ENCODE measurements at regions not wholly inside any gene's neighbourhood (a gene's known extent, or its start where the extent isn't known, plus 50 kb on each side); places are given as distances from the start of the nearest gene placed in this dataset.

GRCh38 chr18:7456376-7456775 is 110.7 kb upstream of the PTPRM start:
- WGBS (ENCODE audit: low lambda C conversion rate, missing lambda C conversion rate), result 92% methylated on average over 8 of the region's 8 CpGs
- no peaks in the 10 kb centered on the region for H3K36me3 ChIP-seq (replicated peaks; ENCODE audit: insufficient read depth, low read depth)
- no peaks in the 10 kb centered on the region for H3K79me2 ChIP-seq
- H3K9me3 ChIP-seq (ENCODE audit: low read depth), result no peaks in the 10 kb centered on the region
- no peaks in the 10 kb centered on the region for H3K27me3 ChIP-seq
- H3K27ac ChIP-seq, result no peak overlapping the region
- no peak overlapping the region for H2AFZ ChIP-seq
- H3K4me3 ChIP-seq, result no peak overlapping the region
- TF ChIP-seq EZH2 (IDR thresholded peaks at IDR 0.05; ENCODE audit: borderline replicate concordance), result no peak
- TF ChIP-seq EZH2phosphoT487 (IDR thresholded peaks at IDR 0.05; ENCODE audit: low read depth, severe bottlenecking, unreplicated experiment), result no peak
- TF ChIP-seq CTCF (IDR thresholded peaks at IDR 0.05; ENCODE audit: poor library complexity), result no peak
- no peaks in the 10 kb centered on the region for H4K20me1 ChIP-seq (ENCODE audit: insufficient read depth, poor library complexity, severe bottlenecking)
- DNase-seq (ENCODE audit: low spot score), result no peak
- no peaks in the 10 kb centered on the region for H3K4me1 ChIP-seq (ENCODE audit: insufficient read depth)
- no peak overlapping the region for H3K4me2 ChIP-seq
- no peaks in the 10 kb centered on the region for H3K9me2 ChIP-seq (replicated peaks; ENCODE audit: insufficient read depth)

- no peaks in the 10 kb centered on the region for H3K9me2 ChIP-seq (replicated peaks; ENCODE audit: insufficient read depth)
- H3K27ac ChIP-seq, result no peak overlapping the region
- 79% methylated on average over 6 of the region's 6 CpGs for WGBS (ENCODE audit: low lambda C conversion rate, missing lambda C conversion rate)
- H2AFZ ChIP-seq, result no peak overlapping the region
- H3K27me3 ChIP-seq, result no peaks in the 10 kb centered on the region
- no peak overlapping the region for H3K4me2 ChIP-seq
- H3K79me2 ChIP-seq, result no peaks in the 10 kb centered on the region
- no peak for TF ChIP-seq EZH2phosphoT487 (IDR thresholded peaks at IDR 0.05; ENCODE audit: low read depth, severe bottlenecking, unreplicated experiment)
- no peak for TF ChIP-seq CTCF (IDR thresholded peaks at IDR 0.05; ENCODE audit: poor library complexity)
- TF ChIP-seq EZH2 (IDR thresholded peaks at IDR 0.05; ENCODE audit: borderline replicate concordance), result no peak
- H3K4me3 ChIP-seq, result no peak overlapping the region
- no peaks in the 10 kb centered on the region for H3K4me1 ChIP-seq (ENCODE audit: insufficient read depth)
- no peaks in the 10 kb centered on the region for H3K36me3 ChIP-seq (replicated peaks; ENCODE audit: insufficient read depth, low read depth)
- DNase-seq (ENCODE audit: low spot score), result no peak
- H4K20me1 ChIP-seq (ENCODE audit: insufficient read depth, poor library complexity, severe bottlenecking), result no peaks in the 10 kb centered on the region
- H3K9me3 ChIP-seq (ENCODE audit: low read depth), result no peaks in the 10 kb centered on the region
Observed at GRCh38 chr18:7457262-7457661, 109.9 kb upstream of the PTPRM start.

- Histone ChIP-seq H3K79me2 (no peaks in the 10 kb centered on the region), H3K27ac (no peak overlapping the region), H3K9me2 (replicated peaks; ENCODE audit: insufficient read depth) (no peaks in the 10 kb centered on the region), H3K4me3 (no peak overlapping the region), H3K27me3 (no peaks in the 10 kb centered on the region), H2AFZ (no peak overlapping the region), H3K4me1 (ENCODE audit: insufficient read depth) (no peaks in the 10 kb centered on the region), H3K36me3 (replicated peaks; ENCODE audit: insufficient read depth, low read depth) (no peaks in the 10 kb centered on the region), H3K4me2 (no peak overlapping the region), H4K20me1 (ENCODE audit: insufficient read depth, poor library complexity, severe bottlenecking) (no peaks in the 10 kb centered on the region), H3K9me3 (ENCODE audit: low read depth) (no peaks in the 10 kb centered on the region)
- DNase-seq (ENCODE audit: low spot score), result no peak
- WGBS (ENCODE audit: low lambda C conversion rate, missing lambda C conversion rate), result 70% methylated on average over 1 of the region's 1 CpG
- TF ChIP-seq EZH2 (IDR thresholded peaks at IDR 0.05; ENCODE audit: borderline replicate concordance), result no peak
- TF ChIP-seq EZH2phosphoT487 (IDR thresholded peaks at IDR 0.05; ENCODE audit: low read depth, severe bottlenecking, unreplicated experiment), result no peak
Observed at GRCh38 chr18:7458884-7459283, 108.2 kb upstream of the PTPRM start.

- Histone ChIP-seq H3K9me3 (ENCODE audit: low read depth) (no peaks in the 10 kb centered on the region), H3K4me3 (no peak overlapping the region), H3K27me3 (no peaks in the 10 kb centered on the region), H3K4me2 (no peak overlapping the region), H3K36me3 (replicated peaks; ENCODE audit: insufficient read depth, low read depth) (no peaks in the 10 kb centered on the region), H3K9me2 (replicated peaks; ENCODE audit: insufficient read depth) (no peaks in the 10 kb centered on the region), H3K79me2 (no peaks in the 10 kb centered on the region), H2AFZ (no peak overlapping the region), H3K4me1 (ENCODE audit: insufficient read depth) (no peaks in the 10 kb centered on the region), H4K20me1 (ENCODE audit: insufficient read depth, poor library complexity, severe bottlenecking) (no peaks in the 10 kb centered on the region), H3K27ac (peak overlapping the region; percentile 46)
- TF ChIP-seq EZH2 (IDR thresholded peaks at IDR 0.05; ENCODE audit: borderline replicate concordance), result no peak
- TF ChIP-seq EZH2phosphoT487 (IDR thresholded peaks at IDR 0.05; ENCODE audit: low read depth, severe bottlenecking, unreplicated experiment), result no peak
- peak; percentile 68 for DNase-seq (ENCODE audit: low spot score)
- 62% methylated on average over 25 of the region's 25 CpGs for whole genome bisulfite sequencing (ENCODE audit: low lambda C conversion rate, missing lambda C conversion rate)
Observed at GRCh38 chr18:7459851-7460770, 107.0 kb upstream of the PTPRM start.

All from hepatocyte (in vitro differentiated cells).